ENCODE measurements at regions not wholly inside any gene's neighbourhood (a gene's known extent, or its start where the extent isn't known, plus 50 kb on each side); places are given as distances from the start of the nearest gene placed in this dataset.

GRCh38 chr11:70782401-70782913 lies 384.1 kb downstream of the CTTN start:
- TF ChIP-seq POLR2A (IDR thresholded peaks at IDR 0.05) = no peak
- H3K27ac ChIP-seq = no peak overlapping the region
- no peaks in the 10 kb centered on the region for H3K36me3 ChIP-seq
- no peaks in the 10 kb centered on the region for H3K4me1 ChIP-seq
- no peak overlapping the region for H3K4me3 ChIP-seq
- no peak for DNase-seq
- H3K27me3 ChIP-seq = no peaks in the 10 kb centered on the region
- no peaks in the 10 kb centered on the region for H3K9me3 ChIP-seq
- intact Hi-C loops (cut with DNase I; ENCODE audit: low total_unique reads) = no loop called here

- Histone ChIP-seq H3K4me1 (no peaks in the 10 kb centered on the region), H3K36me3 (no peaks in the 10 kb centered on the region), H3K27ac (no peak overlapping the region), H3K9me3 (no peaks in the 10 kb centered on the region), H3K4me3 (no peak overlapping the region), H3K27me3 (no peaks in the 10 kb centered on the region)
- intact Hi-C loops (cut with DNase I; ENCODE audit: low total_unique reads) = no loop called here
- TF ChIP-seq POLR2A (IDR thresholded peaks at IDR 0.05) (no peak), CTCF (IDR thresholded peaks at IDR 0.05) (no peak)
- no peak for DNase-seq
These were observed 385.0 kb downstream of the CTTN start for GRCh38 chr11:70783356-70783755.

- no peaks in the 10 kb centered on the region for H3K36me3 ChIP-seq
- intact Hi-C loops (cut with DNase I; ENCODE audit: low total_unique reads) = no loop called here
- no peaks in the 10 kb centered on the region for H3K4me1 ChIP-seq
- no peak for TF ChIP-seq POLR2A (IDR thresholded peaks at IDR 0.05)
- TF ChIP-seq CTCF (IDR thresholded peaks at IDR 0.05) = no peak
- H3K4me3 ChIP-seq = no peak overlapping the region
- DNase-seq = no peak
- H3K27ac ChIP-seq = no peak overlapping the region
- no peaks in the 10 kb centered on the region for H3K27me3 ChIP-seq
- no peaks in the 10 kb centered on the region for H3K9me3 ChIP-seq
These were observed 385.5 kb downstream of the CTTN start for GRCh38 chr11:70783821-70784220.

GRCh38 chr11:70785372-70785771 lies 387.0 kb downstream of the CTTN start:
- intact Hi-C loops (cut with DNase I; ENCODE audit: low total_unique reads) = no loop called here
- H3K4me3 ChIP-seq = no peak overlapping the region
- no peak for DNase-seq
- TF ChIP-seq CTCF (IDR thresholded peaks at IDR 0.05) (no peak), POLR2A (IDR thresholded peaks at IDR 0.05) (no peak)
- H3K36me3 ChIP-seq = no peaks in the 10 kb centered on the region
- H3K27ac ChIP-seq = no peak overlapping the region
- H3K4me1 ChIP-seq = no peaks in the 10 kb centered on the region
- H3K27me3 ChIP-seq = no peaks in the 10 kb centered on the region
- H3K9me3 ChIP-seq = no peaks in the 10 kb centered on the region

GRCh38 chr11:70786021-70786665 lies 387.8 kb downstream of the CTTN start:
- intact Hi-C loops (cut with DNase I; ENCODE audit: low total_unique reads) = no loop called here

More at GRCh38 chr11:70786021-70786665, 387.8 kb downstream of the CTTN start:
- no peaks in the 10 kb centered on the region for H3K36me3 ChIP-seq
- no peaks in the 10 kb centered on the region for H3K4me1 ChIP-seq
- no peak for TF ChIP-seq POLR2A (IDR thresholded peaks at IDR 0.05)
- TF ChIP-seq CTCF (IDR thresholded peaks at IDR 0.05) = no peak
- no peak for DNase-seq
- no peaks in the 10 kb centered on the region for H3K9me3 ChIP-seq
- H3K4me3 ChIP-seq = no peak overlapping the region
- no peak overlapping the region for H3K27ac ChIP-seq
- no peaks in the 10 kb centered on the region for H3K27me3 ChIP-seq
